Activated naive CD4-positive, alpha-beta T cell treated with anti-CD3 and anti-CD28 coated beads for 36 hours (primary cell): ENCODE measurements at regions not wholly inside any gene's neighbourhood (a gene's known extent, or its start where the extent isn't known, plus 50 kb on each side); places are given as distances from the start of the nearest gene placed in this dataset.

Experiments used
- CTCF ChIA-PET: fragments of 350-600 bp; sonication (Branson Sonifier 250); formaldehyde crosslinking; loops from one replicate; lab custom pipeline; 2021; ENCODE audit warnings: antibody characterized with exemption; lab: Charles Lee
- DNase-seq: peaks from one replicate; pipeline ENCODE4 v3.0.0-alpha.2; 2020
- H3K27ac Mint-ChIP-seq: one replicate; pipeline ENCODE4 v1.8.0; 2021; ENCODE audit warnings: mild to moderate bottlenecking, mixed read lengths
- H3K27me3 Mint-ChIP-seq: one replicate; pipeline ENCODE4 v1.8.0; 2021; ENCODE audit warnings: low read depth, mixed read lengths
- H3K36me3 Mint-ChIP-seq: one replicate; pipeline ENCODE4 v1.8.0; 2021; ENCODE audit warnings: low read depth, mixed read lengths
- H3K4me1 Mint-ChIP-seq: one replicate; pipeline ENCODE4 v1.8.0; 2021; ENCODE audit warnings: low read depth, mixed read lengths
- H3K4me3 Mint-ChIP-seq: one replicate; pipeline ENCODE4 v1.8.0; 2021; ENCODE audit warnings: mild to moderate bottlenecking, moderate library complexity, mixed read lengths
- H3K9me3 Mint-ChIP-seq: one replicate; pipeline ENCODE4 v1.8.0; 2021; ENCODE audit warnings: mixed read lengths
- intact Hi-C: fragments of 100-400 bp; cut with micrococcal nuclease; formaldehyde crosslinking; loops from one replicate; pipeline ENCODE4 v1.15.1; 2023

GRCh38 chr19:32124585-32124984 is 220.8 kb upstream of the ZNF507 start:
- Mint-ChIP-seq H3K27me3 (peaks cover 27% of the 10 kb centered on the region), H3K4me3 (no peak overlapping the region), H3K9me3 (no peaks in the 10 kb centered on the region), H3K4me1 (no peaks in the 10 kb centered on the region), H3K36me3 (no peaks in the 10 kb centered on the region), H3K27ac (no peak overlapping the region)
- CTCF ChIA-PET: interaction anchor here (1.3 kb wide), 1 partner anchor 100 kb away, joined by 3 read pairs; no protein-coding TSS in a partner anchor
- DNase-seq: no peak
- intact Hi-C loops: no loop called here

- peaks cover 2% of the 10 kb centered on the region for H3K9me3 Mint-ChIP-seq
- H3K27me3 Mint-ChIP-seq: peaks cover 12% of the 10 kb centered on the region
- intact Hi-C loops: no loop called here
- DNase-seq: no peak
- H3K27ac Mint-ChIP-seq: no peak overlapping the region
- H3K36me3 Mint-ChIP-seq: no peaks in the 10 kb centered on the region
- no peaks in the 10 kb centered on the region for H3K4me1 Mint-ChIP-seq
- no peak overlapping the region for H3K4me3 Mint-ChIP-seq
- CTCF ChIA-PET: no interaction called here
These were observed 216.3 kb upstream of the ZNF507 start for GRCh38 chr19:32129141-32129540.

GRCh38 chr19:32130332-32130731 is 215.1 kb upstream of the ZNF507 start:
- DNase-seq: no peak
- CTCF ChIA-PET: no interaction called here
- Mint-ChIP-seq H3K36me3 (no peaks in the 10 kb centered on the region), H3K9me3 (peaks cover 2% of the 10 kb centered on the region), H3K4me3 (no peak overlapping the region), H3K27ac (no peak overlapping the region), H3K27me3 (peaks cover 6% of the 10 kb centered on the region), H3K4me1 (no peaks in the 10 kb centered on the region)
- intact Hi-C loops: no loop called here

- H3K4me1 Mint-ChIP-seq: no peaks in the 10 kb centered on the region
- no peak overlapping the region for H3K4me3 Mint-ChIP-seq
- intact Hi-C loops: no loop called here
- DNase-seq: no peak
- H3K9me3 Mint-ChIP-seq: peaks cover 2% of the 10 kb centered on the region
- H3K36me3 Mint-ChIP-seq: no peaks in the 10 kb centered on the region
- CTCF ChIA-PET: interaction anchor here (1.0 kb wide), 1 partner anchor 91 kb away, joined by 5 read pairs; no protein-coding TSS in a partner anchor
- peaks cover 6% of the 10 kb centered on the region for H3K27me3 Mint-ChIP-seq
- no peak overlapping the region for H3K27ac Mint-ChIP-seq
These were observed 214.4 kb upstream of the ZNF507 start for GRCh38 chr19:32131005-32131404.

- H3K27me3 Mint-ChIP-seq: no peaks in the 10 kb centered on the region
These were observed 207.0 kb upstream of the ZNF507 start for GRCh38 chr19:32138416-32138815.

GRCh38 chr19:32141840-32142511 is 203.4 kb upstream of the ZNF507 start:
- CTCF ChIA-PET: no interaction called here
- no peak overlapping the region for H3K4me3 Mint-ChIP-seq
- no peaks in the 10 kb centered on the region for H3K4me1 Mint-ChIP-seq
- H3K27ac Mint-ChIP-seq: no peak overlapping the region
- H3K27me3 Mint-ChIP-seq: no peaks in the 10 kb centered on the region
- H3K9me3 Mint-ChIP-seq: peaks cover 14% of the 10 kb centered on the region
- intact Hi-C loops: no loop called here
- peaks cover 2% of the 10 kb centered on the region for H3K36me3 Mint-ChIP-seq
- no peak for DNase-seq

More at GRCh38 chr19:32138416-32138815, 207.0 kb upstream of the ZNF507 start:
- no peak for DNase-seq
- no peak overlapping the region for H3K4me3 Mint-ChIP-seq
- H3K9me3 Mint-ChIP-seq: no peaks in the 10 kb centered on the region
- no peaks in the 10 kb centered on the region for H3K36me3 Mint-ChIP-seq
- CTCF ChIA-PET: no interaction called here
- H3K4me1 Mint-ChIP-seq: no peaks in the 10 kb centered on the region
- intact Hi-C loops: no loop called here
- H3K27ac Mint-ChIP-seq: no peak overlapping the region

- CTCF ChIA-PET: no interaction called here
- Mint-ChIP-seq H3K4me3 (no peak overlapping the region), H3K27ac (no peak overlapping the region), H3K27me3 (no peaks in the 10 kb centered on the region), H3K9me3 (peaks cover 26% of the 10 kb centered on the region), H3K36me3 (peaks cover 2% of the 10 kb centered on the region), H3K4me1 (no peaks in the 10 kb centered on the region)
- DNase-seq: no peak
- intact Hi-C loops: no loop called here
These were observed 198.7 kb upstream of the ZNF507 start for GRCh38 chr19:32146664-32147063.

- H3K27ac Mint-ChIP-seq: no peak overlapping the region
- no peak for DNase-seq
- no peaks in the 10 kb centered on the region for H3K4me1 Mint-ChIP-seq
- CTCF ChIA-PET: no interaction called here
- H3K4me3 Mint-ChIP-seq: no peak overlapping the region
- H3K36me3 Mint-ChIP-seq: peaks cover 2% of the 10 kb centered on the region
- no peaks in the 10 kb centered on the region for H3K27me3 Mint-ChIP-seq
- H3K9me3 Mint-ChIP-seq: peaks cover 21% of the 10 kb centered on the region
- intact Hi-C loops: no loop called here
These were observed 194.8 kb upstream of the ZNF507 start for GRCh38 chr19:32150605-32151004.

GRCh38 chr19:32154418-32154817 is 191.0 kb upstream of the ZNF507 start:
- intact Hi-C loops: no loop called here
- H3K4me3 Mint-ChIP-seq: no peak overlapping the region
- H3K27ac Mint-ChIP-seq: no peak overlapping the region
- no peak for DNase-seq
- CTCF ChIA-PET: no interaction called here
- H3K9me3 Mint-ChIP-seq: peaks cover 4% of the 10 kb centered on the region
- no peaks in the 10 kb centered on the region for H3K4me1 Mint-ChIP-seq
- H3K36me3 Mint-ChIP-seq: no peaks in the 10 kb centered on the region
- H3K27me3 Mint-ChIP-seq: no peaks in the 10 kb centered on the region

GRCh38 chr19:32164384-32164992 is 180.9 kb upstream of the ZNF507 start:
- intact Hi-C loops: no loop called here
- peaks cover 2% of the 10 kb centered on the region for H3K27me3 Mint-ChIP-seq
- DNase-seq: no peak
- CTCF ChIA-PET: interaction anchor here (0.6 kb wide), 1 partner anchor 392 kb away, joined by 4 read pairs; no protein-coding TSS in a partner anchor
- H3K27ac Mint-ChIP-seq: no peak overlapping the region
- no peaks in the 10 kb centered on the region for H3K9me3 Mint-ChIP-seq
- H3K36me3 Mint-ChIP-seq: no peaks in the 10 kb centered on the region
- H3K4me1 Mint-ChIP-seq: no peaks in the 10 kb centered on the region
- H3K4me3 Mint-ChIP-seq: no peak overlapping the region

GRCh38 chr19:32165141-32165540 is 180.3 kb upstream of the ZNF507 start:
- Mint-ChIP-seq H3K9me3 (no peaks in the 10 kb centered on the region), H3K4me1 (no peaks in the 10 kb centered on the region), H3K27ac (no peak overlapping the region), H3K4me3 (no peak overlapping the region), H3K27me3 (peaks cover 2% of the 10 kb centered on the region), H3K36me3 (no peaks in the 10 kb centered on the region)
- CTCF ChIA-PET: no interaction called here
- DNase-seq: no peak
- intact Hi-C loops: no loop called here

- CTCF ChIA-PET: no interaction called here
- no peak overlapping the region for H3K4me3 Mint-ChIP-seq
- H3K27ac Mint-ChIP-seq: no peak overlapping the region
- H3K27me3 Mint-ChIP-seq: peaks cover 4% of the 10 kb centered on the region
- H3K36me3 Mint-ChIP-seq: no peaks in the 10 kb centered on the region
- intact Hi-C loops: no loop called here
- no peaks in the 10 kb centered on the region for H3K9me3 Mint-ChIP-seq
- no peak for DNase-seq
- H3K4me1 Mint-ChIP-seq: no peaks in the 10 kb centered on the region
These were observed 179.7 kb upstream of the ZNF507 start for GRCh38 chr19:32165750-32166149.

- peaks cover 2% of the 10 kb centered on the region for H3K27me3 Mint-ChIP-seq
- no peak overlapping the region for H3K4me3 Mint-ChIP-seq
- H3K27ac Mint-ChIP-seq: no peak overlapping the region
- H3K36me3 Mint-ChIP-seq: no peaks in the 10 kb centered on the region
- H3K4me1 Mint-ChIP-seq: no peaks in the 10 kb centered on the region
- intact Hi-C loops: no loop called here
- no peaks in the 10 kb centered on the region for H3K9me3 Mint-ChIP-seq
- CTCF ChIA-PET: no interaction called here
- DNase-seq: no peak
These were observed 179.2 kb upstream of the ZNF507 start for GRCh38 chr19:32166238-32166637.
